ENCODE measurements at regions not wholly inside any gene's neighbourhood (a gene's known extent, or its start where the extent isn't known, plus 50 kb on each side); places are given as distances from the start of the nearest gene placed in this dataset.

- Mint-ChIP-seq H3K4me3 (no peak overlapping the region), H3K36me3 (ENCODE audit: low read depth) (no peaks in the 10 kb centered on the region), H3K9me3 (peaks cover 9% of the 10 kb centered on the region), H3K27me3 (no peaks in the 10 kb centered on the region), H3K4me1 (no peaks in the 10 kb centered on the region), H3K27ac (no peak overlapping the region)
- DNase-seq (no peak), ATAC-seq (ENCODE audit: low read depth) (no peak)
- no peak for TF ChIP-seq CTCF (IDR thresholded peaks at IDR 0.05)
- ChIA-PET CTCF (no interaction called here), POLR2A (no interaction called here)
- intact Hi-C loops (cut with micrococcal nuclease): no loop called here
Measured at GRCh38 chr4:130573742-130574141, 1477.8 kb downstream of the C4orf33 start.

- no peaks in the 10 kb centered on the region for H3K4me1 Mint-ChIP-seq
- TF ChIP-seq CTCF (IDR thresholded peaks at IDR 0.05): no peak
- intact Hi-C loops (cut with micrococcal nuclease): no loop called here
- peaks cover 9% of the 10 kb centered on the region for H3K9me3 Mint-ChIP-seq
- no peak for DNase-seq
- no peak overlapping the region for H3K4me3 Mint-ChIP-seq
- H3K27me3 Mint-ChIP-seq: no peaks in the 10 kb centered on the region
- CTCF ChIA-PET: no interaction called here
- ATAC-seq (ENCODE audit: low read depth): no peak
- H3K36me3 Mint-ChIP-seq (ENCODE audit: low read depth): no peaks in the 10 kb centered on the region
- POLR2A ChIA-PET: no interaction called here
- H3K27ac Mint-ChIP-seq: no peak overlapping the region
Measured at GRCh38 chr4:130574215-130574614, 1478.3 kb downstream of the C4orf33 start.

- H3K9me3 Mint-ChIP-seq: peaks cover 7% of the 10 kb centered on the region
- TF ChIP-seq CTCF (IDR thresholded peaks at IDR 0.05): no peak
- ChIA-PET CTCF (no interaction called here), POLR2A (no interaction called here)
- H3K4me1 Mint-ChIP-seq: no peaks in the 10 kb centered on the region
- ATAC-seq (ENCODE audit: low read depth): no peak
- intact Hi-C loops (cut with micrococcal nuclease): no loop called here
- no peak overlapping the region for H3K27ac Mint-ChIP-seq
- DNase-seq: no peak
- no peaks in the 10 kb centered on the region for H3K27me3 Mint-ChIP-seq
- H3K36me3 Mint-ChIP-seq (ENCODE audit: low read depth): no peaks in the 10 kb centered on the region
- no peak overlapping the region for H3K4me3 Mint-ChIP-seq
Measured at GRCh38 chr4:130576218-130576617, 1480.3 kb downstream of the C4orf33 start.

GRCh38 chr4:130591091-130591490 is 1495.1 kb downstream of the C4orf33 start:
- ChIA-PET POLR2A (no interaction called here), CTCF (no interaction called here)
- H3K27me3 Mint-ChIP-seq: no peaks in the 10 kb centered on the region
- intact Hi-C loops (cut with micrococcal nuclease): no loop called here
- H3K27ac Mint-ChIP-seq: no peak overlapping the region
- DNase-seq (no peak), ATAC-seq (ENCODE audit: low read depth) (no peak)
- H3K4me3 Mint-ChIP-seq: no peak overlapping the region
- H3K36me3 Mint-ChIP-seq (ENCODE audit: low read depth): no peaks in the 10 kb centered on the region
- H3K9me3 Mint-ChIP-seq: peaks cover 4% of the 10 kb centered on the region
- no peaks in the 10 kb centered on the region for H3K4me1 Mint-ChIP-seq
- TF ChIP-seq CTCF (IDR thresholded peaks at IDR 0.05): no peak

- no peak for ATAC-seq (ENCODE audit: low read depth)
- Mint-ChIP-seq H3K27ac (no peak overlapping the region), H3K36me3 (ENCODE audit: low read depth) (no peaks in the 10 kb centered on the region), H3K9me3 (peaks cover 8% of the 10 kb centered on the region), H3K4me1 (no peaks in the 10 kb centered on the region), H3K4me3 (no peak overlapping the region), H3K27me3 (no peaks in the 10 kb centered on the region)
- intact Hi-C loops (cut with micrococcal nuclease): no loop called here
- no peak for TF ChIP-seq CTCF (IDR thresholded peaks at IDR 0.05)
- ChIA-PET POLR2A (no interaction called here), CTCF (no interaction called here)
- no peak for DNase-seq
Measured at GRCh38 chr4:130600706-130601105, 1504.8 kb downstream of the C4orf33 start.

Data from activated B cell treated with CpG ODN at 0.5 μM for 24 hours (primary cell).